ENCODE measurements at regions not wholly inside any gene's neighbourhood (a gene's known extent, or its start where the extent isn't known, plus 50 kb on each side); places are given as distances from the start of the nearest gene placed in this dataset.

DNA sequence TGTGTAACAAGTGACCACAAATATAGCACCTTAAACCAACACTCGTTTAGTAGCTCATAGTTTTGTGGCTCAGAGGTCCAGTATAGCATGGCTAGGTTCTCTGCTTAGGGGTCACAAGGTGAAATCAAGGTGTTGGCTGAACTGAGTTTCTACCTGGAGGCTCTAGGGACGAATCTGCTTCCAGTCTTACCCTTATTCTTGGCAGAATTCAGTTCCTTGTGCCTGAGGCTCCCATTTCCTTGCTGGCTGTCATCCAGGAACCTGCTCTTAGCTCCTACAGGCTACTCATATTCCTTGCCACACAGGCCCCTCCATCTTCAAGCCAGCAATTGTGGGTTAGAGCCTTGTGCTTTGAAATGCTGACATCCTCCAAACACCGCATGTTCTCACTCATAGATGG is 212.3 kb upstream of the CDH13 start (continued):
- no peak for TF ChIP-seq CHD7 (IDR thresholded peaks at IDR 0.05; ENCODE audit: insufficient replicate concordance, low read length)
- TF ChIP-seq EP300 (IDR thresholded peaks at IDR 0.05; ENCODE audit: borderline replicate concordance in 1 of 2, low read depth in 2 of 2, low read length in 2 of 2): no peak
- no peak for TF ChIP-seq EZH2 (IDR thresholded peaks at IDR 0.05; ENCODE audit: low read depth, low read length, severe bottlenecking)
- no peak for TF ChIP-seq CBX8 (IDR thresholded peaks at IDR 0.05; ENCODE audit: borderline replicate concordance, low read depth, low read length)
- no peak for TF ChIP-seq CEBPB (IDR thresholded peaks at IDR 0.05; ENCODE audit: low read depth, low read length)
- TF ChIP-seq, protein P1, sequence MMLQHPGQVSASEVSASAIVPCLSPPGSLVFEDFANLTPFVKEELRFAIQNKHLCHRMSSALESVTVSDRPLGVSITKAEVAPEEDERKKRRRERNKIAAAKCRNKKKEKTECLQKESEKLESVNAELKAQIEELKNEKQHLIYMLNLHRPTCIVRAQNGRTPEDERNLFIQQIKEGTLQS (IDR thresholded peaks at IDR 0.05; ENCODE audit: insufficient read depth, low read depth, low read length): no peak
- no peak for TF ChIP-seq CTBP2 (IDR thresholded peaks at IDR 0.05; ENCODE audit: borderline replicate concordance, insufficient read depth, insufficient read length, low read length)
- TF ChIP-seq SRF (IDR thresholded peaks at IDR 0.05; ENCODE audit: low read depth, low read length): no peak

Measured in H1 (cell line).